COR-L47 (cell line): ENCODE measurements at regions not wholly inside any gene's neighbourhood (a gene's known extent, or its start where the extent isn't known, plus 50 kb on each side); places are given as distances from the start of the nearest gene placed in this dataset.

Source experiments
- DNase-seq: peaks from one replicate; lab custom pipeline; 2025; lab: John Stamatoyannopoulos, UW

DNA sequence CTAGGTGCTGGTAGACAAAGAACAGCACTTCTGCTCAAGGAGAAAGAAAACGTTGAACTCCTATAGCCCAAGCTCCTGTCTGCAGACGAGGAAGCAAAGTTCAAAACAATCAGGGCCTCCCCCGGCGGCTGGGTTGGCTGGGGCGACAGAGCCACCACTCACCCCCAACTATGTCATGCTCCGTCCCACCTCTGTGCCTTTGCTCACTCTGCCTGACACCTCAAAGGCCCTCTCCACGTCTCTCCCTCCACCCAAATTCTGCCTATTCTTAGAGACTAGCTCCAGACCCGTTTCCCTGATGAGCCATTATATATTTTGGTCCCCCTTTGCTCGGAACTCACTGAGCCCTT is 304.3 kb downstream of the TLE3 start:
- no peak for DNase-seq

DNA sequence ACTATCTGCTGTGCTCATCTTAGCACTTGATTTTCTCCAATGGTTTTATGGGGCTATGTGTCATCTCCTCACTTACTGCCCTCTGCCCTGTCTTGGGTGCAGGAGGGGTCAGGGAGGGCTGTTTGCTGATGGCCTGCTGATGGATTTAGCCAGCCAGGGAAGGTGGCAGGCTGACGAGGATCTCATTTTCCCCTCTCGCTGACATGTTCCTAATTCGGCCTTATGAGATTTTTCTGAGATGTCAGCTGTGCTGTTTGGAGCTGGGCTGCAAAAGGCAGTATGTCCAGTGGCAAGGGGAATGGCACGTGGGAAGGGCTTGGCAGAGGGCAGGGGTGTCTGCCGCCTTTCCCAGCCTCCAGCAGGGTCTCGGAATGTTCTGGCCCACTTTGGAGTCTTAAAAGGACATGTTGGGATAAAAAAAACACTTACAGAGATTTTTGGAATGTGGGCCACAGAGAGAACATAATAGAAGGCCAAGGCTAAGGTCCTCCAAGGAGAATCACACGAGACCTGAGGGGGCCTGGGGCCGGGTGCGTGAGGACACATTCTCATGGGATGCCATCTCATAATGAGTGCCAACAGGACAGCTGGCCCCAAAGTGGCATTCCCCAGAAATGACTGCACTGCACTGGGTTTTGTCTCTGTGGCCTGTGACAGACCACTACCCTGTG is 303.8 kb downstream of the TLE3 start:
- DNase-seq, result no peak

DNA sequence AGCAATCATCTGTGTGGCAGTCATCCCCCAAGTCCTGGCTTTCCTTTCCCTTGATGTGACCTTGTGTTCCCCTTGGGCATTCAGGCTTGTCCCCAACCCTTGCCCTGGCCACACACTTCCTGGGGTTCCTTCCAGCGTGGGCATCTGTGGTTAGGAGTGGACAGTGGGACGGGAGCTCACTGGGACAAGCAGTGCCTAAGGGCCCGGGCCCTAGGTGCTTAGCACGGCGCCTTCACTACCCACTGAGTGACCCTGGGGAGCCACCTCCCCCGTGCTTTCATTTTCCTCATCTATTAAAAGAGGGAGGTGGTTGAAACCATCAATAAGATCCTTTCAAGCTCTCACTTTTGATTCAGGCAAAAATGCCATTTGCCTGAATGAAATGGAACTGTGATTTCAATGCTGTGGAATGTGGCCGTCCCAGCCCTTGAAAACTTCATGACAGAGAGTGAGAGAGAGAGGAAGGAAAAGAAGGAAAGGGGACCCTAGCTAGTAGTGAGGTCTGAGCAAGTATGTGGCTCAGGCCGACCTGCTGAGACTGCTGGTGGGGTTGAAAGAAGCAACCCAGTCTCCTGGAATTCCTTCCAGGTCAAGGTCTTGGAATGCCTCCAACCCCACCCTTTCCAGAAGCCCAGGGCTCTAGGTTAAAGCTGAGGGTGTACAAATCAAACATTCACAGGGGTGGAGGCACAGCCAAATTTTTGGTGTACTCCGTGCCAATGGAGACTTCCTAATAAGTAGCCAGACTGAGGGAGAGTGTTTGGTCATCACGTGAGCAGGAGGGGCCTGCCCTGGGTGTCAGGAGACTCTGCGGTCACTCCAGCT is 302.9 kb downstream of the TLE3 start:
- DNase-seq, result no peak

DNA sequence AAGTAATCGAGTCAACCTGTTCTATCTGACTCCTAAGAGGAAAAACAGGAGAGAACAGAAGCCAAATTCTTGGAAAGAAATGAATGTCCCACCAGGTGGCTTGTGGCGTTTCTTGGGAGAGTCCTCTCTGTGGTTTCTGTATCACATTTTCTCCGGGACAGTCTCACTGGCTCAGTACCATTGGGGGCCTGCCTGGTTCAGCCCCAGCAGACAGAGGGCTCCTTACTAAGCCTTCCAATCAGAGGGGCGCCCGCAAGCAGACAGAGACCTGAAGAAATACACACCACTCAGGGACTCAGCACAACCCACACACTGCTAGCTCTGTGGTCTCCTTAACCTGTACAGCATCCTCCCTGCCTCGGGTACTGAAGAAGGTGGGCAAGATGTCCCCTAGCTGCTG is 302.1 kb downstream of the TLE3 start:
- no peak for DNase-seq

DNA sequence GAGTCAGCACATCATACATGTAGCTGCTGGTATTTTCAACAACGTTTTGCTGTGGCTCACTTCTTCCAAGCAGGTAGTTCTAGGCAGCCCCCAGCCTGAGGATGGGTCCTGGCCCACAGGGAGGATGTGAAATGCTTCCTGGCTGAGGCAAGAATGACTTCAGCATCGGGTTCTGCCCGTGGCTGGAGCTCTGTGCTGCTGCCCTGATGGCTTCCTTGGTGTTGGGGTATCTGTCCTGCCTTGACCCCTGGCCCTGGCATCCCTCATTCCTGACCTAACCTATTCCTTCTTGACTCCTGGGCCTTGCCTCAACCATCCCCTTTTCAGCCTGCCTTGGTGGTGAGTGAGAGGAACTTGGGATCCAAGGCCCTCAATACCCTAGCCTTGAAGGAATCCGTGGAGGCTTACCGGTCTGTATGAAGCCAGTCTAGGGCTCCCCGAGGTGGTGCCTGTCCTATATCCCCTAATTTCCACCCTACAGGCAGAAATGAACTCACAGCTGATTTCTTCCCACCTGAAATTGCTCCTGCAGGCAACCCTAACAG is 300.6 kb downstream of the TLE3 start:
- DNase-seq, result no peak

DNA sequence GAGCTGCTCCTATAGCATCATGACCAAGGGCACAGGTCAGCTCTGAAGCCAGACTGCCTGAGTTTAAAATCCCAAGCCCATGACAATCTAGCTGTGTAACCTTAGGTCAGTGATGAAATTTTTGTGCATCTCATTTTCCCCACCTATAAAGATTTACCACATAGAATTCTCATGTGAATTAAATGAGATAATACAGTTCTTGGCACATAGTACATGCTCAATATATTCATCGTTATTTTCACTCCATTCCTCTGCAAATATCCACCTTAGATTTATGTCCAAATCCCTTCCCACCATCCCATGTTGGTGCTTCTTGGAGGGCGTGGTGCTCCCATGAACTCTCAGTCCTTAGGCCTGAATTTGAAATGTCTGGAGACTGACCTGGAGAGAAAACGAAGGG is 300.1 kb downstream of the TLE3 start:
- no peak for DNase-seq

DNA sequence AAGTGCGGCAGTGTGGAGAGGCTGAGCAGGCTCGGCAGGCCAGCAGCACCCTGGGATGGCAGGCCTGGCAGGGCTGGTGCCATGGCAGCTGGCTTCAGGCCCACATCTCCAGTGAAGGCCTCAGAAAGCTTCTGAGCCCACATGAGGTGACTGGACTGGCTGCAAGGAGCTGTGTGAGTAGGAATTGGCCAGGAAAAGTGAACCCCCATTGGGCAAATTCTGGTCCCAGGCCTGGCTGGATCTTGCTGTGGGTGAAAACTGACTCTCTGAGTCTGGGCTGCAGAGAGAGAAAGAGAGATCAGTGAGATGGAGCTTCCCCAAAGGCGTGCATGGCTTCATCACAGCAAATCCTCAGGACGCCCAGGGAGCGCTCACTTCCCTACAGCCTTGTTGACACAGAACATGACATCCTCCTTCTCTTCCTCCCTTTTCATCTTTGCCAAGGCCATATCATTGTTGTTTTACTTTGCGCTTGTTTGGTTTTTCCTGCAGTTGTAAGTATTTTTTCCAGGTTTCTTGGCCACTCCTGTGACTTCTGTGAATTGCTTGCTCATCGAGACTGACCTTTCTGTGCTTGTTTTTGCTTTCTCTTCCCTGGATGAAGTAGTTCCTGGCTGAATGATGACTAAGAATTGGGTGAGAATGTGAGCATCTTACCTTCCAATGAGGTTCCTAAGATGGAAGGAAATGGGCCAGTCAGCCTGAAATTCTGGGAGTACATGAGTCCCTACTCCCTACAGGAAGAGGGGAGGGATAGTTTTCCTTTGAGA is 299.1 kb downstream of the TLE3 start:
- DNase-seq, result no peak

DNA sequence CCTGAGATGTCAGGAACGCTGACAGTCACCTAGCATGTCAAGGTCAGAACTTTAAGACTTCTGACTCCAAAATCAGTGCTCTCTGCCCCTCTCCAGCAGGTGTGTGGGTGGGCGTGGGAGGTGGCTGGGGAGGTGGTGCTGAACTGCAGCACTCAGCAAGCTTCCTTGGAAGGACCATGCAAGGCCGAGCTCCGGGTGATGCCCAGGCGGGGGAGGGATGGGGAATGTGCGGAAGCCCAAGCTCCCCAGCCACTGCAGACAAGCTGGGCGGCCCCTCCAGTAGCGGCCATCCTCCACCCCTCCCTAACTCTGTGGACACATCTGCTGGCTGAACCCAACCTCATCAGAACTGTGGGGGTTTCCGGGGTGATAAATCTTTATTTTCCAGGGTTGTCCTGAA is 296.6 kb downstream of the TLE3 start:
- DNase-seq, result no peak

DNA sequence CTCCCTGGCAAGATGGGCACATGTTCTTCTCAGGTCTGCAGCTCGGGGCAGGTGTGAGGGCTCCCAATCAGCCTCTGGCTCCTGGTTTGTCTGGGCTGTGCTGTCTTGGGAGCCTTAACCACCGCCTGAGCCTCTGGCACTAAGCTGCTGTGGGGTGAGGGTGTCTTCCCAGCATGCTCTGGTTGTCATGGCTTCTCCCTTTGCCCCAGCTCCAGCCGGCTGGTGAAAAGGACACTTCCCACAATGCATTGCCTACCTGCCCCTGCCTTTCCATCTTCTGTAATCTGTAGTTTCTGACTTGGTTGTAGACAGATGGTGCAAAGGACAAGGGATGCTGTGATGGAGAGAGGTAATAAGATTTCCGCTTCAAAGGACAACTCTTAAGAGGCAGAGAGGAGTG is 295.3 kb downstream of the TLE3 start:
- no peak for DNase-seq

DNA sequence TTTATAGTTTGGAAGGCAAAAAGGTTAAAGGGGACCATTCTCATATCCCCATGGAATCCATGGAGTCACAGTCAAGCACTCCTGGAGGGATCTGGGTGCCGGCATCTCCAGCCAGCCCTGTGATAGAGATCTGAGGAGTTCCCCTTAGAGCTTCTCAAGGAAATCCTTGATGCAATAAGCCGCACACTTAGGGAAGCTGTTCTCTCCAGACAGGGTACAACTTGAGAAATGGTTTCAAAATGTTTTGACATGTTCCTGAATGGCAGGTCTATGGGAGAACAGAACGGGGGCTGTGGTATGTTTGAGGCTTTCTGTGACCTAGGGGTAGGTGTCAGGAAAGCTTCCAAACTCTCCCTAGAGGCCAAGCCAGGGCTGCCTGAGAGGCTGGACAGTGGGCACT is 292.9 kb downstream of the TLE3 start:
- DNase-seq, result no peak

DNA sequence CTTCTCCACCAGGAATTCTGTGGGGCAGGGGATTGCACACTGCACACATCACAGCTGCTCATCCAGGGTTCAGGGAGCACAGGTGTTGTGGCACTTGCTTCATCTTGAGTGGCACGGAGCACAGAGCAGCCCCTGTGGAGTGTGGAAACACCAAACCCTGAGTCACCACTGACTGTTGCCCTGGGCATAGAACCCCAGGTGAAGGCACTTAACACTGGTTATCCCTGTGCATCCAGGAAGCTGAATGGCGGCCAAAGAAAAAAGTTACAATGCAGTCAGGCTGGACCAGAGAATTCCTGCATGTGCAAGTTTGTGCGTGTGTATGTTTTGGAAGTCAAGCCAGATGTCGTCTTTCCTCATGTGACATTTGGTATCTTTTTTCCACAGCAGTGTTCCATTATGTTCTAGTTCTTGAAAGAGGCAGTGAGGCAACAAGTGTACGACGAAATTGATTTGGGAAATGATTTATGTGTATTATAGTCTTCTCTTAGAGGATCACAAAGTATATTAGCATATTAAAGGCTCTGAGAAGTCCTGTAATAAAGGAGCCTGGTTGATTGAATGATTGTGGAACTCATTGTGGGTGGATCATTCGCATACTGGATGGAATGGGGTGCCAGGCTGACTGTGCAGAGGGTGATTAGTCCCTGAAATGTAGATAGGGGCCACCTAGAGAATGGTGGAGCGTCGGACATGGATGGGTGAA is 292.3 kb downstream of the TLE3 start:
- DNase-seq, result no peak

DNA sequence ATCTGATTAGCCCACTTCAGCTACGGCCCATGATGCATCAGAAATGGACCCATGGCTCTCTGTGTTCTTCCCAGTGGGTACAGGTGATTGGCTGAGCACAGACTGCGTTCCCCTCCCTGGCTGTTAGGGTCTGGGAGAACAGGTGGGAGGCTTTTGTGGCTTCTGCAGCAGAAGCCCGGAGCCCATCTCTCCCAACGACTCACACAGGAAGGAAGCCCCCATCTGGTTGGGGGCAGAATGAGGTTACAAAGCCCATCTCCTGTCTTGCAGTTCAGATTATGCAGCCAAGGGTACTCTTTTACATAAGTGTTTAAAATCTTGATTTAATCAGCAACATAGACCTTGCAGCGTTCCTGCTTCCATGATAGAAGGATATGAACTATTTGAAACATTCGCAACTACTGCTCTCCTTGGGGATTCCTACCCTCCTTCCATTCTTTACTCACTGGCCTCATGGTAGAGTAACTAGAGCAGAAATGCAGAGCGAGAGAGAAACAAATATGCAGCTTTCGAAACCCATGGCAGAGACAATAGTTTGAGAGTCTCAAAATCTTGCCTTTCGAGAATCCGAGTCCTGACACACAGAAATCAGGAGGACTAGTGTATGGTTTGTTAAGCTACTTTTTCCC is 291.3 kb downstream of the TLE3 start:
- no peak for DNase-seq

DNA sequence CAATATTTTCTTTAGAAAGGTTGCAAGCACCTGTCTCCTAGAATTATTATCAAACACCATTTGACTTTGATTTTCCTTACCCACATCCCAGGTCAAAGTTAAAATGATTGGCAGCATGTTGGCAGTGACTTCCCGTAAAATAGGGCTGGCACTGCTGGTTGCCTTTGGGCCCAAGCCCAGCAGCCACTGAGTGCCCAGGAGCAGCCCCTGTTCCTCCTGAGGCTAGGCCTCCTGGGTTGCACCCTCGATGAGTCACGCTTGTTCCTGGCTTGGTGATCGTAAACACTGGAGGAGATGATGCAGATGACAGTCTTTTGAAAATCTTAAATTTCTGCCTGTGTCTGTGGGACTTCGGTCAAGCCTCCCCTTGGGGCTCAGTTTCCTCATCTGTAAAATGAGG is 290.0 kb downstream of the TLE3 start:
- DNase-seq, result no peak

DNA sequence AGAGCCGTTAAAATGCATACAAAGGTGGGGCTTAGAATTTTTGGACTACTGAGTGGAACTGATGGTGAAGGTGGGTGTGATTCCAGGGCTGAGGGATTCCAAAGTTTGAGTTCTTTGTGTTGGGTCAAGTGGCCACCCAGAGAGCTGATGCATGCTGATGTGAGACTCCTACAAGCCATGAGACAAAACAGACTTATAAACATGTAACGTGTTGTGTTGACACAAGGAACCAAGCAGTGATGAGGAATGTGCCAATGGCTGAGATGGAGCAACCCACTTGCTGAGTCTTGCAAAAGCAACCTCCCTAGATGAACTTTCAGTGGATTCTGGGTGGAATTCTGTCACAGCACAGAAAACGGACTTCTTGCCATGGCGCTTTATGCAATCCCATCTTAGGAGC is 289.0 kb downstream of the TLE3 start:
- DNase-seq, result no peak

DNA sequence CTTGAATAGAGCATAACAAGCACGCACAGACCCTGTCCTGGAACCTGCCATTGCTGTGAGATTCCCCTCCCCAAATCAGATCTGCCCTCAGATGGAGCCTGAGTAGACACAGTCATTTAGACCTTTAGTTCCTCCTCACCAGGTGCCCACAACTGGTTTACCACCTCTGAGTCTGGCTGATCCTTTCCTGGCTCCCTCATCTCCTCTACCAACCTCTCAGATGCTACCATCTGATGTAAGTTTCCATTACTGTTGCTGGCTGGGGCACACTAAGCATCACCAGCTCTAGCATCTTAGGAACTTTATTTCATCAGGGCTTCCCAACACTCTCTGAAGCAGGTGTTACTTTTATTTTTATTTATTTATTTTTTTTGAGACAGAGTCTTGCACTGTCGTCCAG is 288.3 kb downstream of the TLE3 start:
- no peak for DNase-seq

DNA sequence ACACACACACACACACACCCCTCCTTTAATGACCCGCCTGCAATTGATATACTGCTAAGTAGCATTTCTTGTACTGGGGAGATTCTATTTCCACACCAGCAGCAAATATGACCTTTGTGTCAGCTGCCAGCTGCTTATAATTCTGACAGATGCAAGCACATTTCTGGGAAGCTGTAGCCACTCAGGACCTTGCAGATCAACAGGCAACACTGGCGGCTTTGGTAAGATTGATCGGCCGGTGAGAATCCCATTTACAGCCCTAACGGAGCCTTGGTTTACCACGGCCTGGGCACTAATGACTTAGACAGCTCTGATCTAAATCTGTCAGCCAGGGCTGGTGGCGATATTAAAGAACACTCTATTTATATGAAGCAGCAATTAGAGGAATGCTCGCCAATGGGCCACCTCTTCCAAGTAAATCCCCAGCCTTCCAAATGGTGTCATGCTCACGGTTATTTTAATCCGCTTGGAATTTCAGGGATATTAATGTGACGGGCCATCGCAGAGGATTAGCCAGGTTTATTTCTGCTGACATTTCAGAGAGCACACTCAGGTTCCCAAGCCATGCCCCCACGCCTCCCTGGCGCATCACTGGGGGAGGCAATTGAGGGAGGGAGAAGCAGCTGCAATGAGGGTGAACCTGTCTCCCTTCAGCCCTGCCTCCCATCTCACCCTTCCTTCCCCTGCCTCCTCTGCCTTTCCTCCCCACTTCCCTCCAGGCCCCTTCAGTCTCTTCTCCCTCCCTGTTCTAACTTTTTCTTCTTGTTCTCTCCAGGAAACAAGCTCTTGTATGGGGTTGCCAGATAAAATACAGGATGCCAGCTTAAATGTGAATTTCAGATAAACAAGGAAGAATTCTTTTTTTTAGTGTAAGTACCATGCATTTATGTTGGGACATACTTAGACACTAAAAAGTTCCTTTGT is 287.0 kb downstream of the TLE3 start:
- DNase-seq, result no peak

DNA sequence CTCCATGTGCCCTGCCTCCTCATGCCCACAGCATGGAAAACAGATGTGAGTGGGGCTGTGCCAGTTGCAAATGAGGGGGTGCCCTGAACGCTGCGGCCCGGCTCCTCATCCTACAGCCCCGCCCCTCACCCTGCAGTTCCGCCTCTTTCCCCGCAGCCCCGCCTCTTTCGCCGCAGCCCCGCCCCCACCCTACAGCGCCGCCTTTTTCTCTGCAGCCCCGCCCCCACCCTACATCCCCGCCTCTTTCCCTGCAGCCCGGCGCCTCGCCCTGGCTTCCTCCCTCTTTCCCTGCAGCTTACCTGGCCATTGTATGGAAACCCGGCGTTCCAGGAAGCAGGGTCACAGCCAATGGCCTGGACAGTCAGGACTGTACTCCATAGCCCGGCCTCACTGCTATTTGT is 284.9 kb downstream of the TLE3 start:
- no peak for DNase-seq

DNA sequence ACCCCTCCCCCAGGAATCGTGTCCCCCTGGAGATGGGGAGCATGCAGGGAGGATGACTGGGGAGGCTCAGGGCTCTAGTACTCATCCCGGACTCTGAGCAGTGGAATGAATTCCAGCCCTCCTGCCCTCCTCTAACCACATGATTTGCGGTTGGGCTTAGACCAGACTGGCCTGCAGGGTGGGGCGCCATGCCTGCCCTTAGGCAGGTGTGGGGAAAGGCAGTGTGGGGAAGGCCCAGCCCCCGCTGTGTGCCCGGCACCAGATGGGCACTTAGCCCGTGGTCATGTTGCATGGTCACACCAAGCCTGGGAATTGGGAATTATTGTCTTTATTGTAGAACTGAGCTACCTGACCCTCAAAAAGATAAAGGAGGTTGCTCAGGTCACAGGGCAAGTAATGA is 283.8 kb downstream of the TLE3 start:
- DNase-seq, result no peak

DNA sequence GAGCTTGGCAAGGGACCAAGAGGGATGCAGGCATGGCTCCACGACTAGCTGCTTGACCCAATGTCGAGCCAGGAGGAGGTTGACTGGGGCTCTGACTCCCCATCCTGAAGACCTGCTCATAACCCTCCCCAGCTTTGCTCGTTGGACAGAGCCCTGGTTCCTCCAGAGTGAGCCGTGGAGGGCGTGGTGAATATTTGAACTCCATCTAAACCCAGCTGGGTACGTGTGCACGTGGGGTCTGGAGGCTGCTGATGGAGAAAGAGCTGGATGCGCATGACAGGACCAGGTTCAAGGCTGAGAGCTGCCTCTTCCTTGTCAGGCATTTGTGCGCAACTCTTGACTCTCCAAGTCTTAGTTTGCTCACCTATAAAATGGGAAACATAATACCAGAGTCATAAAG is 282.8 kb downstream of the TLE3 start:
- no peak for DNase-seq

DNA sequence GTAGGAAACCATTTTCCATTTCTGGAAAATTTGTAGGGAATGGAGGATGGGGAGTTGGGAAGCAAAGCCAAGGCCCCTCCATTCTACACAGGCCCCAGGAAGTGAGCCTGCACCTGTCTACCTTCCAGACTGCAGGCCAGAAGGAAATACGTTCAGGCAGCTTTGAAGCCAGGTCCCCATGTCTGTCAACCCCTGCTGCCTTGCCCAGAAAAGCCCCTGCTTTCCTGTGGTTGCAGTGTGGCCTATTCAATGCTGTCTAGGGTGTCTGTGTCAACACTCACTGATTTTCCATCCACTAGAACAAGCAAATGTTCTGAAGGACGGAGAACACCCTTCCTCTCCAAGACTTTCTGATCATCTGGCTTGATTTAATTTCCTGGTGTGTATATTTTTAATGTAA is 281.9 kb downstream of the TLE3 start:
- no peak for DNase-seq

DNA sequence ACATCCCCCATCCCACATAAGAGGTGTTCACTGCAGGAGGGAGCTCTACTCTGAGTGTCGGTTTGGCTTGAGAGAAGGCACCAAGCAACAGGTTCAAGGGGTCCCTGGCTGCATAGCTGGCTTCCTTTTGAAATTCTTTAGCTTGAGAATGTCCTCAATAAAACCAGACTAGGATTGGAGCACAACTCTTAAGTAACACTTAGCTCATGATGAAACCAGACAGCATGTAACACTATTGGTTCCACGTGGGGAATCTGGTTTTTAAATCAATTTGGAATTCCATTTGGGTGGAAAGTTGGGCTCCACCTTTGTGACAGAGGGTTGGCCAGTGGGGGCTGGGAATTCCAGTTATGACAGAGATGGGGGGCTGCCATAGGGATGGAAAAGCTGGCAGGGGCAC is 281.2 kb downstream of the TLE3 start:
- no peak for DNase-seq
